ENCODE measurements at regions not wholly inside any gene's neighbourhood (a gene's known extent, or its start where the extent isn't known, plus 50 kb on each side); places are given as distances from the start of the nearest gene placed in this dataset.
"Not testable (repeated sequence)": the region's sequence is repeated elsewhere in the genome, so short reads cannot be mapped to it uniquely, and the experiment has no call there.

DNA sequence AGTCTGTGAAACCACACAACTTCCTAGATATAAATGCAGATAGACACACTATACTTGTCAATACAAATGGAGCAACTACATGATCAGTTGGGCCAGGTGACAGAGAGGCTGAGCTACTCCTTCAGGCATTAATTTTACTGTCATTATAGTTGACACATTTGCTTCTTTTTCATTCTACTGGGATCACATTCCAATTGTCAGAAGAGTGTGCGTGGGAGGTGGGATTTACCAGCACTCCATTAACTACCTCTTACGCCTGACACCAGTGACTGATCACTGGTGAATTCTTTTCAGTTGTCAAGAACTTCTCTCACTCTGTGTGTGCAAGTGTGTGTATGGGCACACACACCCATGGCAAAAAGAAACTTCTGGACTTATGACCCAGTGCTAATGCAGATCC is 94.2 kb upstream of the DIAPH2 start:
- 90 to 96% methylated on average over 2 of the region's 2 CpGs for WGBS, 2 donors
- Histone ChIP-seq H3K36me3 (no peaks in the 10 kb centered on the region), H3K4me3 (no peak overlapping the region), H3K4me1 (no peaks in the 10 kb centered on the region), H3K27me3 (no peaks in the 10 kb centered on the region), H3K9me3 (no peaks in the 10 kb centered on the region), H3K27ac (no peak overlapping the region)
- intact Hi-C loops (cut with DNase I), result no loop called here
- TF ChIP-seq, protein P1, sequence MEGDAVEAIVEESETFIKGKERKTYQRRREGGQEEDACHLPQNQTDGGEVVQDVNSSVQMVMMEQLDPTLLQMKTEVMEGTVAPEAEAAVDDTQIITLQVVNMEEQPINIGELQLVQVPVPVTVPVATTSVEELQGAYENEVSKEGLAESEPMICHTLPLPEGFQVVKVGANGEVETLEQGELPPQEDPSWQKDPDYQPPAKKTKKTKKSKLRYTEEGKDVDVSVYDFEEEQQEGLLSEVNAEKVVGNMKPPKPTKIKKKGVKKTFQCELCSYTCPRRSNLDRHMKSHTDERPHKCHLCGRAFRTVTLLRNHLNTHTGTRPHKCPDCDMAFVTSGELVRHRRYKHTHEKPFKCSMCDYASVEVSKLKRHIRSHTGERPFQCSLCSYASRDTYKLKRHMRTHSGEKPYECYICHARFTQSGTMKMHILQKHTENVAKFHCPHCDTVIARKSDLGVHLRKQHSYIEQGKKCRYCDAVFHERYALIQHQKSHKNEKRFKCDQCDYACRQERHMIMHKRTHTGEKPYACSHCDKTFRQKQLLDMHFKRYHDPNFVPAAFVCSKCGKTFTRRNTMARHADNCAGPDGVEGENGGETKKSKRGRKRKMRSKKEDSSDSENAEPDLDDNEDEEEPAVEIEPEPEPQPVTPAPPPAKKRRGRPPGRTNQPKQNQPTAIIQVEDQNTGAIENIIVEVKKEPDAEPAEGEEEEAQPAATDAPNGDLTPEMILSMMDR (IDR thresholded peaks at IDR 0.05), result no peak
- TF ChIP-seq POLR2AphosphoS5 (IDR thresholded peaks at IDR 0.05) (no peak), EP300 (IDR thresholded peaks at IDR 0.05) (no peak), POLR2A (IDR thresholded peaks at IDR 0.05) (no peak)
- no peak for DNase-seq

- Histone ChIP-seq H3K36me3 (no peaks in the 10 kb centered on the region), H3K4me3 (no peak overlapping the region), H3K4me1 (no peaks in the 10 kb centered on the region), H3K27me3 (no peaks in the 10 kb centered on the region), H3K9me3 (no peaks in the 10 kb centered on the region), H3K27ac (no peak overlapping the region)
- intact Hi-C loops (cut with DNase I), result no loop called here
- TF ChIP-seq POLR2A (IDR thresholded peaks at IDR 0.05) (no peak), EP300 (IDR thresholded peaks at IDR 0.05) (no peak), POLR2AphosphoS5 (IDR thresholded peaks at IDR 0.05) (no peak)
- TF ChIP-seq, protein P1 (IDR thresholded peaks at IDR 0.05), result no peak
- DNase-seq, result no peak
- 56 to 71% methylated on average over 4 of the region's 4 CpGs for WGBS, 2 donors
Observed at GRCh38 chrX:96591421-96591820, 93.2 kb upstream of the DIAPH2 start.

GRCh38 chrX:96597847-96598246 is 86.8 kb upstream of the DIAPH2 start:
- 87 to 94% methylated on average over 9 of the region's 9 CpGs for WGBS, 2 donors
- intact Hi-C loops (cut with DNase I); DNase-seq; H3K9me3 ChIP-seq; H3K27ac ChIP-seq; H3K4me1 ChIP-seq; H3K27me3 ChIP-seq; H3K36me3 ChIP-seq; H3K4me3 ChIP-seq: not testable (repeated sequence)

GRCh38 chrX:96611619-96612362 is 72.9 kb upstream of the DIAPH2 start:
- Histone ChIP-seq H3K9me3 (no peaks in the 10 kb centered on the region), H3K27ac (no peak overlapping the region), H3K4me1 (no peaks in the 10 kb centered on the region), H3K4me3 (no peak overlapping the region), H3K27me3 (no peaks in the 10 kb centered on the region), H3K36me3 (no peaks in the 10 kb centered on the region)
- no peak for TF ChIP-seq POLR2AphosphoS5 (IDR thresholded peaks at IDR 0.05)
- TF ChIP-seq, protein P1 (IDR thresholded peaks at IDR 0.05), result no peak
- no peak for TF ChIP-seq EP300 (IDR thresholded peaks at IDR 0.05)
- no peak for TF ChIP-seq POLR2A (IDR thresholded peaks at IDR 0.05)
- no peak for DNase-seq
- intact Hi-C loops (cut with DNase I), result no loop called here
- whole genome bisulfite sequencing, 2 donors, result 71% methylated on average over 3 of the region's 3 CpGs

DNA sequence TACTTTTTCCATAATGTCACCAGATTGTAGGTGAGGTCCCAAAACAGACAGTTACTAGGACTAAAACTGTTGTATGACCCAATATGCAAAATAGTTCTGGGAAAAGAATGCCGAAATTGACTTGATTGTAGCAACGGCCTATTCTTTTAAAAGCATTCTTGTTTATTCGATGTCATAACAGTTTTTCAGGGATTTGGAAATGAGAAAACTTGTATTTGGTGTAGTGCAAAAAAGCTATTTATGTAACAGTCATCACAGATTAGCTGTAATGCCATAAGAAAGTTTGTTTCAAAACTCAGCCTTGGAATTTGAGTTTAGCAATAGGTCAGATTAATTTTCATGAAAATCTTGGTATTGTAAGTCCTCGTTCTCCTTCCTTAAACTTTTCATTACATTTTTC is 69.2 kb upstream of the DIAPH2 start:
- DNase-seq, result no peak
- H3K27me3 ChIP-seq, result no peaks in the 10 kb centered on the region
- no peak overlapping the region for H3K27ac ChIP-seq
- WGBS, 2 donors, result 83 to 84% methylated on average over 4 of the region's 4 CpGs
- H3K9me3 ChIP-seq, result no peaks in the 10 kb centered on the region
- TF ChIP-seq POLR2A (IDR thresholded peaks at IDR 0.05) (no peak), EP300 (IDR thresholded peaks at IDR 0.05) (no peak)
- H3K36me3 ChIP-seq, result no peaks in the 10 kb centered on the region
- no peaks in the 10 kb centered on the region for H3K4me1 ChIP-seq
- intact Hi-C loops (cut with DNase I), result no loop called here
- no peak overlapping the region for H3K4me3 ChIP-seq

DNA sequence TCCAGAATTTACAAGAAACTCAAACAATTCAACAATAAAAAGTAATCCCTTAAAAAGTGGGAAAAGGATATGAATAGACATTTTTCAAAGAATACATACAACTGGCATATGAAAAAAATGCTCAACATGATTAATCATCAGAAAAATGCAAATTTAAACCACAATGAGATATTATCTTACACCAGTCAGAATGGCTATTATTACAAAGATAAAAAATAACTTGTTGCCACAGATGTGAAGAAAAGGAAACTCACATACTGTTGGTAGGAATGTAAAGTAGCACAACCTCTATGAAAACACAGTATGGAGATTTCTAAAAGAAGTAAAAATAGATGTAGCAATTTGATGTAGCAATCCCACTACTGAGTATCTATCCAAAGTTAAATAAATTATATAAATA is 65.1 kb upstream of the DIAPH2 start:
- intact Hi-C loops (cut with DNase I), result no loop called here
- H3K27me3 ChIP-seq, result no peaks in the 10 kb centered on the region
- no peak overlapping the region for H3K27ac ChIP-seq
- no peaks in the 10 kb centered on the region for H3K9me3 ChIP-seq
- no peak for TF ChIP-seq POLR2AphosphoS5 (IDR thresholded peaks at IDR 0.05)
- TF ChIP-seq, protein P1 (IDR thresholded peaks at IDR 0.05), result no peak
- no peak for TF ChIP-seq POLR2A (IDR thresholded peaks at IDR 0.05)
- TF ChIP-seq EP300 (IDR thresholded peaks at IDR 0.05), result no peak
- no peaks in the 10 kb centered on the region for H3K4me1 ChIP-seq
- DNase-seq, result no peak
- H3K36me3 ChIP-seq, result no peaks in the 10 kb centered on the region
- H3K4me3 ChIP-seq, result no peak overlapping the region
